HG03439 (cell line): ENCODE measurements at regions not wholly inside any gene's neighbourhood (a gene's known extent, or its start where the extent isn't known, plus 50 kb on each side); places are given as distances from the start of the nearest gene placed in this dataset.

ENCODE experiments used
- ATAC-seq: cut with Tn5 transposase; IDR thresholded peaks from one replicate; pipeline ENCODE4 v1.9.1; 2021; ENCODE audit warnings: mild to moderate bottlenecking, moderate library complexity; ENCODE audit not compliant: unreplicated experiment

DNA sequence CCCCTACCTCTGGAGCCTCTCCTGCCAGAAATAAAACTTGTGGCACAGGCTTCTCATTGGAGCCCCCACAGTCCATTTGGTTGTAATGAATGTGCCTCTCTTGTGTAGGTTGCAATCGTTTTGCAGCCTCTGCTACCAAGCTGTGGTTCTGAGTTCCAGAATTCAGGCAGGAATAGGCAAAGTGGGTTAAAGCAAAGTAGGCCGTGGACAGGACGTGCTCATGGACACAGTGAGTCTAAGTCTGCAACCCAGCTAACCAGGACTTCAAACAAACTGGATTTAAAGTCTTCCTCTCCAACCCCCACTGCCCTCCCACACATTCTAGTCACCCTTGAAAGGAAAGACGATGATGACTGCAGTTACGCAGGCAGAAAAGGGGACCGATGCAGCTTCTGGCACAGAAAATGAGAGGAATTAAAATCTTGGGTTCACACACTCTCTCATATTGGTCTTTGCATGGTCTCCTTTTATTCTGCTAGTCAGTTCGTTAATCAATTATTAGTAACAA is 260.0 kb downstream of the PIK3R1 start:
- no peak for ATAC-seq

DNA sequence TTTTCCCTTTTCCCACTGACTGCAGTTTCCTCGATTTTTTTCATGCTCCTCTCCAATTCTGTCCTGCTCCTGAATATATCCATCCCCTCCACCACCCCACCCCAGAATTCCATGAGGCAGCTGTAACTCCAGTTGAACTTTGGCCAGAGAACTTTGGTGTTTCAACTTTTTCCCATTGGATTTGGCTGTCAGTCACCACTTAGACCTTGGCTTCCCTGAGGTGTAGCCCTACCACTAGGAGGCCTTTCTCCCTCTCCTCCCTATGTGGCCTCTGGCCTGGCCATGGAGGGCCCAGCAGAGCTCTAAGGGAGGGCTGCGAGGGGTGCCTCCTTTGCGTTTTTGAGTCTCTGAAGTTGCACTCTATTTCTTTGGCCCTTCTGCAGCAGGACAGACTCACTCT is 261.3 kb downstream of the PIK3R1 start:
- no peak for ATAC-seq

DNA sequence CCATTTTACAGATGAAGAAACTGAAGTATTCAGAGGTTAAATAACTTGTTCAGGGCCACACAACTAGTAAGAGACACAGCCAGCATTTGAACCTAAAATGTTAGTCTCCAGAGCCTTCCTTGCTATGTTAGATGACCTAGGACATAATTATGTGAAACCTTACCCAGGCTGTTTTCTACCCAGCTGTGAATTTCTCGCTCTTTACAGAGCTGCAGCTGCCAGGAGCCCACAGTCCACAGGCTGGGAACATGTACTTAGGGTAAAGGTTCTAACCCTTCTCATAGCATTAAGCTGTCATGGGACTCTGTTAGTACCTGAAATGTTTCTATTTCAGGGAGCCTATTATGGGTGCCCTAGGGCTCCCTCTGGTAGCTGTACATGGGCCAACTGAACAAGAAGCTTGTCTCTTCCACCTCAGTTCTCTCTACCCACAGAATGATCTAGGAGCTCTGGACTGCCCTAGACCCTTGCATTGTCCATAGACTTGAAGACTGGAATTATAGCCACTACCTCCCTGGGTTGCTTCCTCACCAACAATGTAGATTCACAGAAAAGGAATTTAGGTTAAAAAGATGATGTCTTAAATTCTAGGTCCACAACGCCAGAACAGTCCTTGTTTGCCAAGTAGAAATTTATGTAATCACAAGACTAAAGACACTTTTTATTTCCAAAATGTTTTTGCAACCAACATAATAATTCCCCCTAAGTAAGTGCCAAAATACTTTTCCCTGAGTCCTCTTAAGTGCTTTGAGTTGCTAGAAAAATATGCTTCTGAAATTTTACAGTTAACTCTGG is 262.9 kb downstream of the PIK3R1 start:
- no peak for ATAC-seq

DNA sequence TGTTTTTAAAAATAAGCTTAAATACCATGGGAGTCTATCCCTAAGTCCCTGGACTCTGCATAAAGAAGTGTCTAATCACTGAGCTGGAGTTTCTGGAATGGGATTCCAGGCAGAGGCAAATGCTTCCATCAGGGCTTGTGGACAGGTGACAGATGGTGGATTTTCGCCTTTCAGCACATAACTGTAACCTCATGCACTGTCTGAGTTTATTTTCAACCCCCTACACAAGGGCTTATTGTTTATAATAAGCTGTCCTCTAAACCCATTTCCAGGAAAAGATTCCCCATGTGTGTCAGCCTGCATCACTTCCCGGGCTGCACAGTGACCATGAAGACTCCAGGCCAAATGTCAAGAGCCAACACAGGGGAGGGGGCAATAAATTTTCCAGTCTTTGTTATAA is 264.0 kb downstream of the PIK3R1 start:
- no peak for ATAC-seq

DNA sequence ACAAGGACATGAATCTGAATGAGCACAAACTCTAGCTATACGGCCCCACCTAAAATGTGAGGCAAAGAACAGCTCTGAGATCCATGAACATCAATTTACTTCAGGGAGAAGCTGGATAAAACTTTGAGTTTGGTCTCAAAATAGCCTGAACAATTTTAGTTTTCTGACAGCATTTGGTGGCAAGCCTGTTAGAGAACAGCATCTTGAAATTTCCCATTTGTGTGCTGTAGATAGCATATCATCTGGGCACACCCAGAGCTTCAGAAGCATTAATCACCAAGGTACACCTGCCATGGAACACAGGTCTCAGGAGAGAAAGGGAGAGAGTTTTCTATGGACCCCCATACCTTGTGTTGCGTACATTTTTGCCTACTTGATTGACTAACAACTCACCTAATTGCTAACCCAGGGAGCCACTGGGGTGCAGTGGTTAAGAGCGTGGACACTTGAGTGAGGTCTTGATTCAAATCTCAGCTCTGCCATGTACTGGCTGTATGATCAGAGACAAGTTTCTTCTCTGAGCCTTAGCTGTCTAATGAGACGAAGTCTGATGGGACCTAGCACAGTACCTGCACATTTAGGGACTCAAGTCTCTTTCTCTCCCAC is 264.9 kb downstream of the PIK3R1 start:
- ATAC-seq = no peak

DNA sequence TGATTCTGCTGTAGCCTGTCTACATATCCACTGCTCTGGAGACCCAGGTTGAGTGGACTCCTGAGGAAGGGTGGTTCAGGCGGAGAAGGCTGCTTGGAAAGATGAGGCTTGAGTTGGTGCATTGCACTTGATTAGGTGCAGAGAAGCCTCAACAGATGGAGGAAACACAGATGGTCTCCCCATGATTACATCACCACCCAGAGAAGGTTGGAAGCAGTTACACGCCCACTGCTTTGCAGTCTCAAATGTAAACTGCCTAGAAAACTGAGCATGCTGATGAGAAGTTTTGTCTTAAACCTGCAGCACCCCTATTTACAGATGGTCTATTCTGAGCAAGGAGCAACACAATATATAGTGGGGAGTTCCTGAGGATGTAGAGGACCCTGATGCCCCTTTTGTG is 266.6 kb downstream of the PIK3R1 start:
- no peak for ATAC-seq

DNA sequence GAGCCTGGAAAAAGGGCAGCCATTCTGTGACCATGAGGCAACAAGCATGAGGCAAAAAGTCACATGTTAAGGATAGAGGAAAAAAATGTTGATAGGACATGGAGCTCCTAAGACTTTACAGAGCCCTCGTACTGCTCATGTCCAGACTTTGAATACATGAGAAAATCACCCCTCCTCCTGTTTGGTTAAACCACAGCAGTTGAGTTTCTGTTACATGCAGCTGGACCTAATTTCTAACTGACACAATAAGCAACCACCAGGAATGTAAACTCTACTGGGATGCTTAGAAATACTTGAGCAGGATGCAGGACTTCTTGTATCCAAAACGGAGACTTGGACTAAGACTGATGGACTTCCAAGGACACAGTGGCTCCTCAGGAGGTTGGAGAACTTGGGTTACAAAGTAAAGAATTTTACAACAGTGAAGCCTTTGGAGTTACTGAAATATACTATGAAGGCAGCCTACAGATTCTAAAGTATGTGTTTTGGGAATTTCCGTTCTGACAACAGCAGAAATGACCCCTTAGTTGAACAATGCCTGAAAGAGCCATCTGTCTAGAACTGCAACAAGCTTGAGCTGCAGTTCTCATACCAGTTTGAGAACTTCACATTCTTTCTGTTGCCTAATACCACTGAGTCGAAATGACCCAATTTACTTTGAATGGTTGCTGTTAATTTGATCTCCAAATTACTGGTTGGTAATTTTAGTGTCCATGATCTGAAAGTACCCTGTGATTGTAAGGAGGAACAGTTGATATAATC is 268.9 kb downstream of the PIK3R1 start:
- ATAC-seq = no peak

DNA sequence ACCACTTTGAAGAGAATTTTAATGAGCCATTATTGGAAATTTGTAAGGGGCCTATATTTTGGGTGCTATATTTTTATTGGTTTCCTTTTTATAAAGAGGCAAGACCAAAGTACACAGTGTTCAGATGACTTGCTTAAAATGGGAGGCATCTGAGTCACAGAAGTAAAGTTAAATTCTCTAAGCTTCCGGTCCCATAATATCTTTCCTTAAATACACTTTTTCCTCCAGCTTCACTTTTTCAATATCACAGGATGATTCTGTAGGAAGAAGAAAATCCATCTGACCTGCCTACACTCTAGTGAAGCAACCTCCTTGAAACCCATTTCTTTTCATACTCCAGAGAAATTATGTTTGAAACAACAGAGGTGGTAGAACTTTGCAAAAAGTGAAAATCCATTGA is 274.0 kb downstream of the PIK3R1 start:
- no peak for ATAC-seq

DNA sequence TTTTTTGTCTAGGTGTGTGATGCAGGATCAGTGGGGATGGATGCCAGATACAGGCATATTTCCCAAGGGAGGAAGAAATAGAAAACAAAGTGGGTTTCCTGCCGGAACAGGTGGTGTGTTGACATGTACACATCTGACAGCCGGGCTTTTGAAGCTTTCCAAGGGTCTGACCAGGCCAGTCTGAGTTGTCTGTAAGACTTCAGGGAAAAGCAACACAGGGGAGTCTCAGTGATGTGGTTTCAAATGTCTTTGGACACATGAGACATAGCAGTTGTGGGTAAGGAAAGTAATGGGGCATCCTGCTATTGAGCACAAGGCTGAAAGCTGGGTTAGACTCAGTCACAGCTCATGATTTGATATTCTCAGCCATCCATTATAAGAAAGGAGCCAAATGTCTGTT is 274.9 kb downstream of the PIK3R1 start:
- no peak for ATAC-seq

DNA sequence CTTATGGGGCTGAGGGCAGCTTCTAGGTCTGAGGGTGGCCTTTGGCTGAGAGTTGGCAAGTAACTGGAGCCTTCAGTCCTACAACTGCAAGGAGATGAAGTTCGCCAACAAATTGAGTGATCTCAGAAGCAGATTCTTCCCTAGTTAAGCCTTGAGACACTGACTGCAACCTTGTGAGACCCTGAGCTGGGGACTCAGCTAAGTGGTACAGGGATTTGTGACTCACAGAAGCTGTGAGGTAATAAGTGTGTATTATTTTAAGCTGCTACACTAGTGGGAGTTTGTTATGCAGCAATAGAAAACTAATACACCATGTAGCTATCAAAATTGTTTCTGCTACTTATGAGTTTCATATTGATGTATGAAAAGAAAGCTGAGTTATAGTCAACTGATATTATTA is 279.2 kb downstream of the PIK3R1 start:
- no peak for ATAC-seq

DNA sequence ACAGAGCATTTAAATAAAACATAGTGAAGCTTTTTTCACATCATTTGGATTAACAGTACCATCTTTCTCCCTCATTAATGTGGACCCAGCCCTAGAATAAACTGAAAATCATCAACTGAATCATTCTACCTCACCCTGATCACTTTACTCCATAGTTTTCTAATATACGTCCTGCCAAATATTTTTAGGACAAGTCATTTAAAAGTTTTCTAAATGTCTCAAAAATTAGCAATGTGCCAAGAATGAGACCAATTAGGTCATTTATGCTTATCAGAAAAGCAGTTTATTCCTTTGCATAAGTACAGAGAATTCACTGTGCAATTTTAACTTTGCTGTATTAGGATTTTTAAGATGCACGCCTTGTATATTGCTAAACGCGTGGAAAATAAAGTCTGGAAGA is 284.4 kb downstream of the PIK3R1 start:
- no peak for ATAC-seq

DNA sequence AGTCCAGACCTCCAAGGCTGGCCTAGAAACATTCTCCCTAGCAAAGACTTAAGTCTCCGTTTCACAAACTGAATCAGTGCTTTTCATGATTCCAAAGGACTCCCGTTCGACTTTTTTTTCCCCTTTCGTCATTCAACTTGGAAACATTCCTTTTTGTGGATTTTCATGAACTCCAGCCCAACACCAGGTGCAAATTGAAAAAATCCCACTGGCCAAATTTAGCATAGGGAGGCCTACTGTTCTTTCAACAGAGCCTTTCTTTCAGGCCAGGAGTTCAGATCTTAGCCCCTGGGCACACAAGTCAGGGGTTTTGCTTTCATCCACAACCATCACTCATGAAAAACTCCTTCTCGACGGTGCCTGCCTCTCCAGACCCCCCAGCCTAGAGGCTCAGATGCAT is 285.3 kb downstream of the PIK3R1 start:
- ATAC-seq = no peak

DNA sequence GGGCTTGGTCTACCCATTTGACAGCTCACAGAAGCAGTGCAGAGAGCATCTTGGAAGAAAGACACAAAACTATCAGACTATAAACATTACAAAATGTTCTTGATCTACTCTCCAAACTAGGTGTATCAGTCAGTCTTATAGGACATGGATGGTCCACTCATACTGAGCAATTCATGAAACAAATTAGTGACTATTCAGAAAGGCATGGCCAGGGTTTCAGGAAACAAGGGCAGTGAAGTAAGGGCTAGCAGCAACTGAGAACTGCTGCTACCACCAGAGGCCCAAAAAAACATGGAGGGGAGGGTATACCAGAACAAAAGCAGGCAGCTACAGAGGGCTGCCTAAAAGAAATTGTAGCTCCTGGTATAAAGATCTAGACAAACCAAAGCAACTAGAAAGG is 287.0 kb downstream of the PIK3R1 start:
- ATAC-seq = no peak

DNA sequence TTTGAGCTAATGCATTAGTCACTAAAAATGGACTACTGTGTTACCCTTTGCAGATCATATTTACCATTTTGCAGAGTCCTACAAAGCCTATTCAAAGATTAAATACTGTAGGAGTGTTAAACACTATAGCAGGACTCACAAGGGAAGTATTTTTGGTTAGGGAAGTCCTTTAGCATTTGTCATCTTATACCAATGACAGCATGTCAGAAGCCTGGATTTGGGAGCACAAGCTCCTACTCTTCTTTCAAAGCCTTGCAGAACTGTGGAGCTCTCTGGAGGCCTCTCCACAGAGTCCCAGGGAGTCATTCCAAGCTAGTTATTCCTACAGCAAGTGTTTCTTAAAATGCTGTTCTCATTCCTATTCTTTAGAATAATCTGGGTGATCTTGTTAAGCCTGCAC is 288.8 kb downstream of the PIK3R1 start:
- no peak for ATAC-seq

DNA sequence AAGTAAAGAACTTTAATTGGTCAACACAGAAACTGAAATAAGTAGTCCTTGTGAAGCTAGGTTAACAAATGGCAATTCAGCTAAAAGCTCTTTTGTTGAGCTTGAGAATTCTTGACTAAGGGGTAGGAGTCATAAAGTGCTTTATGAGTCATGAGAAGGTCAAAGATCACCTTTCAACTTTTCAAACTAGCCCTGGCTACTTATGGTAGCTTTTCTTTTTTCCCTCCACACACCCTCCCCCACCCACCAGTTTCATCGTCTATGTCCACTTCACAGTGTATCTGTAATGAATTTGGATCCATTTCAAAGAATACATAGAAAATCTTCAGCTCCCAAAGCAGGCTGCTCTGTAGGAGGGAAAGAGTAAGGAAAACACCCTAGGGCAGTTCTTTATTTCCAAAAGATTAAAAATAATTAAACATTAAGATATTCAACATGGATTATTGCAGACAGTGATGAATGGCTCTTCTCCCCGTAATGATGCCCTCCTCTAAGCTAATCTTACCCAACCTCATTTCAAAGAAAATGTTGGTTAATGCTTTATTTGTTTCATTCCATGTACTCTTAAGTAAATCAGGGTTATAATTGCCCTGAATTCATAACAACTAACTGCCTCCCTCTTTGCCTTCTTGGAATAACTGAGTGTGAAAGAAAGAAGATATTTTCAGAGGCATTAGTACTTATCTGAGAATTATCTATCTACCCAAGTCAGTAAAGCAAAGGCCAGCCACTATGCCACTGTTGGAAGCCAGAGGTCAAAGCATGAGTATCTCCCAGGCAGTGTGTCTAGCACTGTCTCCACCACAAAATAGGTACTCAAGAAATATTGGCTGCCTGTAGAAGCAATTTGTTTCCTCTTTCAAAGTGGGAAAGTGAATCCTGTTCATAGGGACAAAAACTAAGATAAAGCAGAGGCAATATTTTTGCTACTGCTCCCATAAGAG is 290.6 kb downstream of the PIK3R1 start:
- ATAC-seq = no peak

DNA sequence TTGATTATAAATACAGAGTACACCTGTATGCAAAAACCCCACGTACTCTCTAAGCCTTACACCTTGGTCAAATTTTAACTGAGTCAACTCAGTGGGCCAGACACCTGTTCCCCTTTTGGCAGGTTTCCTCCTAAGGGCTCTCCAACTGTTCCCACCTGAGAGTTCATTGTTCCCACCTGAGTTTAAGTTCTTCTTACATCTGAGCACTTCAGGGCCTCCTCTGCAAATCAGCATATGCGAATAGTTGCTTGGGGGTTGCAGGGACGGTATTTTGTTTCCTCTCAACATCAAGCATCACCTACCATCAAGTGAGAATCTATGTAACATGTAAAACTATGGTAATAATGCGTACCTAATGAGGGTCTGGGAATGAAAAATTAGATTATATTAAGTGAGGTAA is 300.0 kb downstream of the PIK3R1 start:
- no peak for ATAC-seq

DNA sequence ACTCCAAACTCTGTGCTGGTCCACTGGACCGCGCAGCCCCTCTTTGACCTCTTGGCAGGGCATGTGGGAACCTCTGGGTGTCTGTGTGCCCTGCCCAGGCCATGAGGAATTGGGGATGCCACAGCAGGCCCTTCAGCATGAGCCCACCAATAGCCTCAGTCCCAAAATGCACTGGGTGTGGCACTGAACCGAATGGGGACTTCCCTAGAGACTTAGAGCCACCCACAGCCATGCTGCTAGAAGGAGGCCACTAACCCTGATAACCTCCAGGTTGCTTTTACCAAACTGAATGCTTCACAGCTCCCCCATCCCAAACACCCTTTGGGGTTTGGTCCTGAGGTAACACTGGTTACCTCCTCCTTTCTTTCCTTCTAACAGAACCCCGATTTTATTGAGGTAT is 302.7 kb downstream of the PIK3R1 start:
- ATAC-seq = no peak

DNA sequence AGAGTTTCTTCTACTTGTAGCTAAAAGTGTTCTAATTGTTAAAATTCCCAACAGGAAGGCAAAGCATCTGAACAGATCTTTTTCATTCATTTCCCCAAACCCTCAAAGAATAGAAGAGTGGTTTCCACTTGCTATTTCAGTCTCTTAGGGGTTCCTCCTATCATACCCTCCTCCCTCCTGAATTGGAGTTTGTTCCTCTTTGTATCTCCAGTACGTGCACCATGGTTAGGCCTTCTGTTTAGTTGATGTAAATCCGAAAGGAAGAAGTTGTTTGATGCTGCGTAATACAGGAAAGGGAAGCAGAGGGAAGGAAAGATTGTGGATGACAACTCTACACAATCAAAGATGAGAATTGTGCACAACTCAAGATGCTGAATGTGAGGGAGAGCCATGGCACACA is 303.6 kb downstream of the PIK3R1 start:
- no peak for ATAC-seq

DNA sequence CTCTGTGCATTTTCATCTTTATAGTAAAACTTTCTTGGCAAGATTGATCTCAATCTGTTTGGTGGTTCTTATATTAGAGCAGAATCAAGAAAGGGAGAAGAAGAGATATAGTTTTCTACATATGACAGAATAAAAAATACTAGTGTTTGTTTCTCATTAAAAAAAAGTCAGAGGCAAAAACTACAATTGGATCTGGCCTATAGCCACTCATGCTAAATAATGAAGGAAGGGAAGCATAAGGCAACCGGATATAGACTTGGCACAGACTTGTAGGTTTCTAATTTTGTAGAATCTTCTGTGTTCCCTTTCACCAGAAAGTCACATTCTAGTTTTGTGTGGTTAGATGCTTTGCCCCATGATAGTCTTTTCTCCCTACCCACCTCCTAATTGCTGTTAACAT is 306.2 kb downstream of the PIK3R1 start:
- no peak for ATAC-seq

DNA sequence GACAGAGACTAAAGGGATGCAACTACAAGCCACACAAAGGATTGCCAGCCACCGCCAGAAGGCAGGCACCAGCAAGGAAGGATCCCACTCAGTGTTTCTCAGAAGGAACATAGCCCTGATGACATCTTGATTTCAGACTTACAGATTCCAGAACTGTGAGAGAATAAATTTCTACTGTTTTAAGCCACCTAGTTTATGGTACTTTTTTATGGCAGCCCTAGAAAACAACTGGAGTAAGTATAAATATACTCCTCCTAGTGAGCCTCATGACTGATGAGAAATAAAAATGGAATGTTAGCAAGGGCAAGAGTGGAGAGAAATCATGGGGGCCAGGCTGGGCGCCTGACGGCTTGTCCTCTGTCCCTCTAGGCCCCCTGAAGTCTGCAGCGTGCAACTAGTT is 307.3 kb downstream of the PIK3R1 start:
- no peak for ATAC-seq

DNA sequence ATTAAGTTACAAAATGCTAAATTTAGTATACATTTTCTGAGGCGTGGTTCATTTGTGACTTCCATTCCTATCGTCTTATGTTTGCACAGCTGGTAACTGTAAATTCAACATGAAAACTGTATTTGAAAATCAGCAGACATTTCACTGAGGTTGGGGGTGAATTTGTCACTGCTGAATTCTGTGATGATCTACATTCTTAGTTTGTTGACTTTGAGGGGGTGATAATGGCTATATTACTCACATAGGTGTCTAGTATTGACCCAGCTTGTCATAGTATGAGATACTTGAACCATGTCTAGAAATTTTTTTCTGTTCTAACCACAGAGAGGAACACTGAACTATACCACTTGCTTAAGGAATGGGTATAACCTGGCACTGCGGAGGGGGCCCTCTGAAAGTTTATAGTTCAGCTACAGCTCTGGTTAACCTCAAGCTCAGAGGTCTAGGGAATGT is 313.3 kb downstream of the PIK3R1 start:
- ATAC-seq = no peak
